ENCODE measurements at regions not wholly inside any gene's neighbourhood (a gene's known extent, or its start where the extent isn't known, plus 50 kb on each side); places are given as distances from the start of the nearest gene placed in this dataset.
"Not testable (repeated sequence)": the region's sequence is repeated elsewhere in the genome, so short reads cannot be mapped to it uniquely, and the experiment has no call there.

DNA sequence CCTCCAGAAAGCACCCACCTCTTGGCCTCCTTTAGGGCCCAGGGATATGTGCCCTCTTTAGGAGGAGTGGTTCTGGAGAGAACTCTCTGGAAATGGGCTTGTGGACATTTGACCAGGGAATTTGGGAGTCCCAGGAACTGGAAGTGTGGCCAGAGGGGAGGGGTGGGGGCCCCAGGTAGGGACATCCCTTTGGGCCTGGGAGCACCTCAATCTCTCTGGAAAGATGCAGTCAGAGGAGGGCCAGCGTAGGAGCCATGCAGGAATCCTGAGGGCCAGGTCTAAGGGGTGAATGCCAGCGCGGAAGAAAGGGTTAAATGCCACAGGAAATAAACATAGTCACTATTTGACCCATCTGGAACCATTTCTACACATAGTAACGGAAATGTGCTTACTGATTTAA lies 50.3 kb upstream of the ITGA11 start:
- DNase-seq (ENCODE audit: low spot score): no peak

DNA sequence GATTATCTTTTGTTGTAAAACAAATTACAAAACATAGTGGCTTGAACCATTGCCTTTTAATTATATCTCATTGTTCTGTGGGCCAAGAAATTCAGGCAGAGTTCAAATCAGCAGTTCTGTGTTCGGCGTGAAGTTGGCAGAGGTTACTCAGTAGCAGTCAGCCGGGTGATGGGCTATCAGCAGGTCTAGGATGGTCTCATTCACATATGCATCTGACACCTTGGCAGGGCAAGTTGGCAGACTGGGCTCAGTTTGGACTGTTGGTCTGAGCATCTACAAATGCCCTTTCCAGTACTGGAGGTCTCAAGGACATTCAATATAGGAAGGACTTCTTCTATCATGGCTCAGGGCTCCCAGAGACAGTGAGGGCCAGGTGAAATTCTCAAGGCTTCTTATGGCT lies 51.2 kb upstream of the ITGA11 start:
- DNase-seq (ENCODE audit: low spot score): no peak

DNA sequence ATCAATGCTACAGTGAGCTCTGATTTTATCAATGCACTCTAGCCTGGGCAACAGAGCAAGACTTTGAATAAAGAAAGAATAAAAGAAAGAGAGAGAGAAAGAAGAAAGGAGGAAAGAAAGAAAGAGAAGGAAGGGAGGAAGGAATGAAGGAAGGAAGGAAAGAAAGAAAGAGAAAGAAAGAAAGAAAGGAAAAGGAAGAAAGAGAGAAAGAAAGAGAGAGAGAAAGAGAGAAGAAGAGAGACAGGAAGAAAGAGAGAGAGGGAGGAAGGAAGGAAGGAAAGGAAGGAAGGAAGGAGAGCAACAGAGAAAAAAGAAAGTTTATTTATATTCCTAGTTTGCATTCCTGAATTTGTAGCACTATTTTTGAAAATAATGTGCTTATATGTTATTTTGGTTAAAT lies 52.3 kb upstream of the ITGA11 start:
- DNase-seq (ENCODE audit: low spot score): no peak

- DNase-seq (ENCODE audit: low spot score): no peak
These were observed 52.9 kb upstream of the ITGA11 start for GRCh38 chr15:68484696-68485400.

- DNase-seq (ENCODE audit: low spot score): no peak
These were observed 53.9 kb upstream of the ITGA11 start for GRCh38 chr15:68485721-68486360.

GRCh38 chr15:68487087-68487843 lies 55.3 kb upstream of the ITGA11 start:
- DNase-seq (ENCODE audit: low spot score): no peak

GRCh38 chr15:68488290-68488689 lies 56.3 kb upstream of the ITGA11 start:
- no peak for DNase-seq (ENCODE audit: low spot score)

DNA sequence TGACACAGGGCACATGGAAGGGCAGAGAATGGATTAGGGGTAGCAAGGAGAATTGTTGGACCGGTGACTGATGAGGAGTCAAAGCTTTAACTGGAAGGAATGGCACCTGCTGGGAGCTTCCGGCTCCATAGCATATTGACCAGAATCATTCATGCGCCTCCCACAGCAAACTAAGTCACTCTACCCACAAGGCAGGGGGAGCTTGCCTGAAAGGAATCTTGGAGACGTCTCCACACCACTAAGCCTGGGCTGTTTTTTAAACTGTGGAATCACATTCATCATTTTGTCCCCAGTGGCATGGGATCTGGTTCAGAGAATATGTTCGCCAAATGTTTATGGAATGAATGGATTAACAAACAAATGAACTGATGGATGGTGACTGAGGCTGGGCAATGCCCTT lies 57.0 kb upstream of the ITGA11 start:
- DNase-seq (ENCODE audit: low spot score): no peak

- DNase-seq (ENCODE audit: low spot score): no peak
These were observed 57.5 kb upstream of the ITGA11 start for GRCh38 chr15:68489421-68489820.

GRCh38 chr15:68491415-68492106 lies 59.6 kb upstream of the ITGA11 start:
- no peak for DNase-seq (ENCODE audit: low spot score)

DNA sequence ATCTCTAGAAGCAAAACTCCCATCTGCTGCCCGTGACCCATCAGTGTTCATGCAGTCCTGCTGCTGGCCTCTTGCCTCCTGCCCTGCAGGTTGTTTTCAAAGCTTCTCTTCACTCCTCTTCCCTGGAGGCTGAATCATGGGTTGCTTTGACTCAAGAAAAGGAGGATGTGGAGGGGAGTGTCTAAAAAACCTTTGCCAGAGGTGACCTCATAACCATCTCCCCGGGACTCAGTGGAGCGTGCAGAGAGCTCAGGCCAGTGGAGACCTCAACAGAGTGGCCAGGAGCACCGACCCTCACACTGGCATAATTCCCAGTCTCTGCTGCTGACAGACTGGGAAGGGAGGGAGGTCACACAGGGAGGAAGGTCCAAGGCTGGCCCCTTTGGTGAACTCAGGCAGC lies 60.9 kb upstream of the ITGA11 start:
- DNase-seq (ENCODE audit: low spot score): no peak

- no peak for DNase-seq (ENCODE audit: low spot score)
These were observed 61.7 kb upstream of the ITGA11 start for GRCh38 chr15:68493629-68494028.

DNA sequence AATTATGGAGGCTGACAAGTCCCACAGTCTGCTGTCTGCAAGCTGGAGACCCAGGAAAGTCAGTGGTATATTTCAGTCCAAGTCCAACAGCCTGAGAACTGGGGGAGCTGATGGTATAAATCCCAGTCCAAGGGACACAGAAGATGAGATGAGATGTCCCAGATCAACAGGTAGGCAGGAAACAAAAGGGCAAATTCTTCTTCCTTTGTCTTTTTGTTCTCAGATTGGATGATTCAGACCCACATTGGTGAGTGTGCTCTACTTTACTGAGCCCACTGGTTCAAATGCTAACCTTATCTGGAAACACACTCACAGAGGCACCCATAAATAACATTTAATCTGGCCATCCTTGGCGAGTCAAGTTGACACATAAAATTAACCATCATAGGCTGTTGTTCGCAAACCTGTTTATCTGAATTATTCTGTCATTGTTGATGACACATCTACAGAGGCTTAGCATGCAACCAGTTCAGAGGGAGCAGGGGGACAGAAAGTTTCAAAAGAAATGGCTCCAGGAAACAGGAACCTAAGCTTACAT lies 62.7 kb upstream of the ITGA11 start:
- no peak for DNase-seq (ENCODE audit: low spot score)

GRCh38 chr15:68495221-68495950 lies 63.4 kb upstream of the ITGA11 start:
- DNase-seq (ENCODE audit: low spot score): no peak

DNA sequence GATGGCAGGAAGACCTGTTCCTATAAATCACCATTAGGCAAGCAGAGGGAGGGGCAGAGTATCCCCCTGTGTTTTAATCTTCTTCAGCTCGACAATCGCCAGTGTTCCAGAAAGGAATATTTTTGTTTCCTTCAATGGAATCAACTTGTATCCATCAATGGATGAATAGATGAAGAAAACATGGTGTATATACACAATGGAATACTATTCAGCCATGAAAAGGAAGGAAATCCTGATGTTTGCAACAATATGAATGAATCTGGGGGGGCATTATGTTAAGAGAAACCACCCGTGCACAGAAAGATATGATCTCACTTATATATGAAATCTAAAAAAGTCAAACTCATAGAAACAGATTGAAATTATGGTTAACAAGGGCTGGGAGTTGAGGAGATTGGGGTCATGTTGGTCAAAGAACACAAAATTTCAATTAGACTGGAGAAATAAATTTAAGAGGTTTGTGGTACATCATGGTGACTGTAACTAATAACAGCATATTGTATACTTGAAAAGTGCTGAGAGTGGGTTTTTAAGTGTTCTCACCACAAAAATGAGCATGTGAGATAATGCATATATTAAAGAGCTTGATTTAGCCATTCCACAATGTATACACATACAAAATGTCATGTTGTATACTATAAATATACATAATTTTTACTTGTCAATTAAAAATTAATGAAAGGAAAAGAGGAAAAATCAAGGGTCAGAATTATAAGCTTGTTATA lies 64.2 kb upstream of the ITGA11 start:
- DNase-seq (ENCODE audit: low spot score): no peak

- DNase-seq (ENCODE audit: low spot score): not testable (repeated sequence)
These were observed 64.8 kb upstream of the ITGA11 start for GRCh38 chr15:68496751-68497150.

- no peak for DNase-seq (ENCODE audit: low spot score)
These were observed 65.4 kb upstream of the ITGA11 start for GRCh38 chr15:68497206-68497910.

DNA sequence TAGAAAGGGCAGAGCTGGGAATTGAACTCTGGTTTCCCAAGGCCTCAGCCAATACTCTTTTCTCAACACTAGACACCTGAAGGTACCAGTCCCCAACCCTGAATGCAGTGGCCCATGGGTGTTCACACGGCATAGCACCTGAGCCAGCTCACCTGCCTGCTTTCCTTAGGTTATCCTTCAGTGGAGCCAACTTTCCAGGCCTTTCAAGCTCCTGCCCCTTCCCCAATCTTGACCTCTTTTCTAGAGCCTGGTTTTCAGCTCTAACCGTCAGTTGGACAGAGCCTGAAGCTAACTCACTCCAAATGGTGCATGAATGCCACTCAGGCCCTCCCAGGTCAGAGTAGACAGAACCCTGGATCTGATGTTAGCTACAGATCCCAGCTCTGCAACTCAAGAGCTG lies 66.1 kb upstream of the ITGA11 start:
- no peak for DNase-seq (ENCODE audit: low spot score)

- no peak for DNase-seq (ENCODE audit: low spot score)
These were observed 67.8 kb upstream of the ITGA11 start for GRCh38 chr15:68499620-68500312.
